GM10248 (cell line): ENCODE measurements at regions not wholly inside any gene's neighbourhood (a gene's known extent, or its start where the extent isn't known, plus 50 kb on each side); places are given as distances from the start of the nearest gene placed in this dataset.
"Not testable (repeated sequence)": the region's sequence is repeated elsewhere in the genome, so short reads cannot be mapped to it uniquely, and the experiment has no call there.

Experiments
- CTCF ChIA-PET: fragments of 300-600 bp; sonication (Branson Sonifier 250); formaldehyde crosslinking; extraction: SDS; loops from one replicate; lab custom pipeline; 2021; ENCODE audit warnings: antibody characterized with exemption; lab: Yijun Ruan, JAX
- POLR2A ChIA-PET: fragments of 350-650 bp; sonication (Branson Sonifier 250); formaldehyde crosslinking; extraction: SDS; loops from one replicate; lab custom pipeline; 2020; ENCODE audit warnings: antibody characterized with exemption; lab: Yijun Ruan, JAX
- DNase-seq: peaks from one replicate; pipeline ENCODE4 v3.0.0; 2012; ENCODE audit errors: extremely low spot score
- CTCF ChIP-seq: IDR thresholded peaks from 2 replicates; pipeline ENCODE4 v1.5.1; 2012; ENCODE audit warnings: mild to moderate bottlenecking, low read depth; ENCODE audit errors: extremely low read depth, missing control alignments, control extremely low read depth

GRCh38 chr1:93758842-93759515, 77.3 kb upstream of the BCAR3 start:
- DNase-seq = no peak

GRCh38 chr1:93757256-93758036, 75.8 kb upstream of the BCAR3 start:
- no peak for DNase-seq
- ChIA-PET CTCF (interaction anchor here (0.9 to 2.2 kb wide), 5 partner anchors 23 to 140 kb away, joined by 3 to 6 read pairs (median 4); no protein-coding TSS in a partner anchor), POLR2A (no interaction called here)
- no peak for TF ChIP-seq CTCF

More at GRCh38 chr1:93758842-93759515, 77.3 kb upstream of the BCAR3 start:
- ChIA-PET CTCF (interaction anchor here (1.2 to 2.2 kb wide), 4 partner anchors 9 to 130 kb away, joined by 3 to 6 read pairs (median 4); no protein-coding TSS in a partner anchor), POLR2A (no interaction called here)
- TF ChIP-seq CTCF = no peak

GRCh38 chr1:93756657-93757056, 75.0 kb upstream of the BCAR3 start:
- no peak for TF ChIP-seq CTCF
- DNase-seq = no peak
- CTCF ChIA-PET = interaction anchor here (1.0 to 2.2 kb wide), 4 partner anchors 22 to 139 kb away, joined by 3 to 6 read pairs (median 4); no protein-coding TSS in a partner anchor
- POLR2A ChIA-PET = no interaction called here

- CTCF ChIA-PET = interaction anchor here (0.7 to 2.1 kb wide), 8 partner anchors 10 to 126 kb away, joined by 3 to 5 read pairs (median 3); no protein-coding TSS in a partner anchor
- POLR2A ChIA-PET = not testable (repeated sequence)
Observed at GRCh38 chr1:93755251-93755715, 73.6 kb upstream of the BCAR3 start.

GRCh38 chr1:93753791-93754763, 72.4 kb upstream of the BCAR3 start:
- POLR2A ChIA-PET = no interaction called here
- no peak for DNase-seq

More at GRCh38 chr1:93755251-93755715, 73.6 kb upstream of the BCAR3 start:
- not testable (repeated sequence) for DNase-seq

More at GRCh38 chr1:93753791-93754763, 72.4 kb upstream of the BCAR3 start:
- no peak for TF ChIP-seq CTCF
- CTCF ChIA-PET = interaction anchor here (0.9 to 2.1 kb wide), 6 partner anchors 9 to 125 kb away, joined by 3 to 5 read pairs (median 4); no protein-coding TSS in a partner anchor
